ENCODE measurements at regions not wholly inside any gene's neighbourhood (a gene's known extent, or its start where the extent isn't known, plus 50 kb on each side); places are given as distances from the start of the nearest gene placed in this dataset.

GRCh38 chr14:85235868-85236267 lies 294.1 kb upstream of the FLRT2 start:
- in situ Hi-C loops (cut with HindIII; ENCODE audit: low pct_unique_long_range_greater_than_20kb, low sequenced_read_pairs): no loop called here
- DNase-seq (ENCODE audit: low read depth in 1 of 2, low spot score in 1 of 2): no peak
- TF ChIP-seq JUND (IDR thresholded peaks at IDR 0.05; ENCODE audit: low read depth): no peak

GRCh38 chr14:85236296-85236695 lies 293.6 kb upstream of the FLRT2 start:
- in situ Hi-C loops (cut with HindIII; ENCODE audit: low pct_unique_long_range_greater_than_20kb, low sequenced_read_pairs): no loop called here
- no peak for TF ChIP-seq JUND (IDR thresholded peaks at IDR 0.05; ENCODE audit: low read depth)
- DNase-seq (ENCODE audit: low read depth in 1 of 2, low spot score in 1 of 2): no peak

- no peak for DNase-seq (ENCODE audit: low read depth in 1 of 2, low spot score in 1 of 2)
- in situ Hi-C loops (cut with HindIII; ENCODE audit: low pct_unique_long_range_greater_than_20kb, low sequenced_read_pairs): no loop called here
- no peak for TF ChIP-seq JUND (IDR thresholded peaks at IDR 0.05; ENCODE audit: low read depth)
Observed at GRCh38 chr14:85239791-85240190, 290.2 kb upstream of the FLRT2 start.

- in situ Hi-C loops (cut with HindIII; ENCODE audit: low pct_unique_long_range_greater_than_20kb, low sequenced_read_pairs): no loop called here
- TF ChIP-seq JUND (IDR thresholded peaks at IDR 0.05; ENCODE audit: low read depth): no peak
- peak in 1 of 2 experiments; percentile 63 for DNase-seq (ENCODE audit: low read depth in 1 of 2, low spot score in 1 of 2)
Observed at GRCh38 chr14:85241022-85241855, 288.7 kb upstream of the FLRT2 start.

- DNase-seq (ENCODE audit: low read depth in 1 of 2, low spot score in 1 of 2): no peak
- TF ChIP-seq JUND (IDR thresholded peaks at IDR 0.05; ENCODE audit: low read depth): no peak
- in situ Hi-C loops (cut with HindIII; ENCODE audit: low pct_unique_long_range_greater_than_20kb, low sequenced_read_pairs): no loop called here
Observed at GRCh38 chr14:85242666-85243065, 287.3 kb upstream of the FLRT2 start.

GRCh38 chr14:85243321-85243720 lies 286.6 kb upstream of the FLRT2 start:
- DNase-seq (ENCODE audit: low read depth in 1 of 2, low spot score in 1 of 2): no peak
- TF ChIP-seq JUND (IDR thresholded peaks at IDR 0.05; ENCODE audit: low read depth): no peak
- in situ Hi-C loops (cut with HindIII; ENCODE audit: low pct_unique_long_range_greater_than_20kb, low sequenced_read_pairs): no loop called here

- TF ChIP-seq JUND (IDR thresholded peaks at IDR 0.05; ENCODE audit: low read depth): no peak
- no peak for DNase-seq (ENCODE audit: low read depth in 1 of 2, low spot score in 1 of 2)
- in situ Hi-C loops (cut with HindIII; ENCODE audit: low pct_unique_long_range_greater_than_20kb, low sequenced_read_pairs): no loop called here
Observed at GRCh38 chr14:85247071-85247470, 282.9 kb upstream of the FLRT2 start.

- in situ Hi-C loops (cut with HindIII; ENCODE audit: low pct_unique_long_range_greater_than_20kb, low sequenced_read_pairs): no loop called here
- peak in 1 of 2 experiments; percentile 66 for DNase-seq (ENCODE audit: low read depth in 1 of 2, low spot score in 1 of 2)
- TF ChIP-seq JUND (IDR thresholded peaks at IDR 0.05; ENCODE audit: low read depth): no peak
Observed at GRCh38 chr14:85248881-85249635, 280.9 kb upstream of the FLRT2 start.

GRCh38 chr14:85250414-85251189 lies 279.3 kb upstream of the FLRT2 start:
- no peak for DNase-seq (ENCODE audit: low read depth in 1 of 2, low spot score in 1 of 2)
- in situ Hi-C loops (cut with HindIII; ENCODE audit: low pct_unique_long_range_greater_than_20kb, low sequenced_read_pairs): no loop called here
- no peak for TF ChIP-seq JUND (IDR thresholded peaks at IDR 0.05; ENCODE audit: low read depth)

GRCh38 chr14:85252011-85252410 lies 277.9 kb upstream of the FLRT2 start:
- in situ Hi-C loops (cut with HindIII; ENCODE audit: low pct_unique_long_range_greater_than_20kb, low sequenced_read_pairs): no loop called here
- no peak for DNase-seq (ENCODE audit: low read depth in 1 of 2, low spot score in 1 of 2)
- TF ChIP-seq JUND (IDR thresholded peaks at IDR 0.05; ENCODE audit: low read depth): no peak

- DNase-seq (ENCODE audit: low read depth in 1 of 2, low spot score in 1 of 2): no peak
- in situ Hi-C loops (cut with HindIII; ENCODE audit: low pct_unique_long_range_greater_than_20kb, low sequenced_read_pairs): no loop called here
- TF ChIP-seq JUND (IDR thresholded peaks at IDR 0.05; ENCODE audit: low read depth): no peak
Observed at GRCh38 chr14:85254711-85255110, 275.2 kb upstream of the FLRT2 start.

- DNase-seq (ENCODE audit: low read depth in 1 of 2, low spot score in 1 of 2): no peak
- no peak for TF ChIP-seq JUND (IDR thresholded peaks at IDR 0.05; ENCODE audit: low read depth)
- in situ Hi-C loops (cut with HindIII; ENCODE audit: low pct_unique_long_range_greater_than_20kb, low sequenced_read_pairs): no loop called here
Observed at GRCh38 chr14:85257287-85257686, 272.7 kb upstream of the FLRT2 start.

Measured in T47D (cell line).